ENCODE measurements at regions not wholly inside any gene's neighbourhood (a gene's known extent, or its start where the extent isn't known, plus 50 kb on each side); places are given as distances from the start of the nearest gene placed in this dataset.

GRCh38 chr4:24117975-24118374 is 228.1 kb upstream of the PPARGC1A start:
- DNase-seq (ENCODE audit: low read depth in 1 of 2, low spot score in 1 of 2): no peak

DNA sequence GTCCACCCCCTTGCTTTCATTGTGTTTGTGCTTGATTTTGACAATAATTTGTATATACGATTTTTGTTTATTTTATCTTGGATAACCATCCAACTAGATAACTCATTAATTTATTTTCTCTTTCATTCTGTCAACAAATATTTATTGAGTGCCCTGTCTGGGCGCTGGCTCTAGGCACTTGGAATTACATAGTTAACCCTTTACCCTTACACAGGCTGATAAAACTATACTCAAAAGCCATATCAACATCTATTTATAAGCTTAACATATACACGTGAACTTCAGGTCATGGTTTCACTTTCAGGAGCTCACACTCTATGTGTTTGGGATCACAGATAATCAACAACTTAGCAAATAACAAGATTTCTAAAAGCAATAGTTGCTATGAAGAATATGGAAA is 226.3 kb upstream of the PPARGC1A start:
- no peak for DNase-seq (ENCODE audit: low read depth in 1 of 2, low spot score in 1 of 2)

- no peak for DNase-seq (ENCODE audit: low read depth in 1 of 2, low spot score in 1 of 2)
Measured at GRCh38 chr4:24114919-24115500, 225.2 kb upstream of the PPARGC1A start.

DNA sequence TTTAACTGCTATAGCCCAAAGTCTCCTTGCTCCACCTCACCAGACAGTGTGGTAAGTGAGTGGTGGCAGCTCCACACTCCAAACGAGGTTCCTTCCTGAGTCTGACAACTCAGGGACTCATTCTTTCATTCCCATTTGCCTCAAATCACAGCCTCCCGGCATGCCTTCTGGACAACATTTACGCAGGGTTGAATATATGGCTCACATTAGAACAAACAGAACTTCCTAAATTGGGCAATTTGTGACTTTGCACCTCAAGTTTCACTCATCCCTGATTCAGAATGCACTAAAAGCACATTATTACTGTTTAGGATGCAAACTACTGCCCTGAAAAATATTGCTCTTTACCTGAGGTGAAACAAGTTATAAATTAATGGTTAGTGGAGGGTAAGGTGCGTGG is 224.6 kb upstream of the PPARGC1A start:
- DNase-seq (ENCODE audit: low read depth in 1 of 2, low spot score in 1 of 2): no peak

DNA sequence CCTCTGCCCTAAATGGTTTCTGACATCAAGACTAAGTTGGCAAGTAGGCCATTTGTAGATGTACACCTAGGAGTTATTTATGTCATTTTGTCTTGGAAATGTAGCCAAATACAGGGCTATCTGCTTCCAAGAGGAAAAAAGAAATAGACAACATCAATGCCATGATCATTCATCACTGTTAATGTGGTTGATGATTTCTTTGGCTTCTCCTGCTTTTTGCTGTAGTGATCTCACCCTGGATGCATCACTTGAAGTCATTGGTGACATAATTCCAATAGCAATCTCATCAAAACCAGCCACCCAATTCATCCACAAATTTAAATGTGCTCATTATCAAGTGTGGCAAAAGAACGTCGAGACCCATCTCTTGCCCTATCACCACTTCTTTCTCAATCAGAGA is 222.6 kb upstream of the PPARGC1A start:
- no peak for DNase-seq (ENCODE audit: low read depth in 1 of 2, low spot score in 1 of 2)

- DNase-seq (ENCODE audit: low read depth in 1 of 2, low spot score in 1 of 2): no peak
Measured at GRCh38 chr4:24108567-24108966, 218.7 kb upstream of the PPARGC1A start.

DNA sequence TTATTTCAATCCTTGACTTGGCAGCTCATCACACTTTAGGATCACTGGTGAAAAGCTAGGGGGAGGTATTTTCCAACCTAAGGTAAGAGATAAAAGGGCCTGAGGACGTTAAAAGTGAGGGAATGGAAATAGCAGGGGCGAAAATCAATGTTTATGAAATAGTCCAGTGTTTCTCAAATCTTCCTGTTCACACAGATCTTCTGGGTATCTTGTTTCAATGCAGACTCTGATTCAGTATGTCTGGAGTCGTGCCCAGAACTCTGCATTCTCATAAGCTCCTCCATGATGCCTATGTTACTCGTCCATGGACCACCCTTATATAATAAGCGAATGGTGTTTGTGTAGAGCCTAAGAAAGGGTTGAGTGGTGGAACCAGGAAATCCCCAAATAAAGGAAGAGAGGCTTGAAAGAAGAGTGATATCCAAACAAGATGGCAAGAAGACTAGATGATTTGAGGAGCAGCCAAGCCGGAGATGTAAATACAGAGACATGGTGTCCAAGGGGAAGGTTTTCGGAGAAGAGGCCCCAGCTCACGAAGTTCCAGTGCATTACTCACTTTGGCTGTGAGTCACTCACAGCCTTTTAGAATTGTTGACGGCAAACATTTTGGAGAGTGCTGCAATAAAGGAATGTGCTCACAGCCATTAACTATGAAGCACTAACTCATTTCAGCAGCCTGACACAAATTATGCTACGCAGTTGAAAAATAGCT is 215.6 kb upstream of the PPARGC1A start:
- no peak for DNase-seq (ENCODE audit: low read depth in 1 of 2, low spot score in 1 of 2)

DNA sequence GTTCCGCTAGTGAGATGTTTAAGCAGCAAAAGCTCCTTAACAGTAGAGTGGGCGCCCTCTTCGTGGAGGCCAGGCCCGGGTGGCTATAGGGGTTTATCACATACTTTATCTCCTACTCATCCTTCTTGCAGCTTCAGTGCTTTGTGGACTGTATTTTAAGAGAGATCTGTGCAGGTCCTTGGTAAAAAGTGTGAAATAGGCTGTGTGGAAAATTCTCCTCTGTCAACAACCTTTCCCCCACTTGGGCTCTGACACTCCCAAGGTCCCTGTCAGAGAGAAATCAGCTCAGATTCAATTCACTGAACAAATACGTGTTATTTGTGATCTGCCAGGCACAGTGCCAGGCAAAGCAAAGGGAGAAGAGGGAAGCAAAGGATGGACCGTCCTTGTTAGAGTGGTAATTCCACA is 214.3 kb upstream of the PPARGC1A start:
- DNase-seq (ENCODE audit: low read depth in 1 of 2, low spot score in 1 of 2): no peak

DNA sequence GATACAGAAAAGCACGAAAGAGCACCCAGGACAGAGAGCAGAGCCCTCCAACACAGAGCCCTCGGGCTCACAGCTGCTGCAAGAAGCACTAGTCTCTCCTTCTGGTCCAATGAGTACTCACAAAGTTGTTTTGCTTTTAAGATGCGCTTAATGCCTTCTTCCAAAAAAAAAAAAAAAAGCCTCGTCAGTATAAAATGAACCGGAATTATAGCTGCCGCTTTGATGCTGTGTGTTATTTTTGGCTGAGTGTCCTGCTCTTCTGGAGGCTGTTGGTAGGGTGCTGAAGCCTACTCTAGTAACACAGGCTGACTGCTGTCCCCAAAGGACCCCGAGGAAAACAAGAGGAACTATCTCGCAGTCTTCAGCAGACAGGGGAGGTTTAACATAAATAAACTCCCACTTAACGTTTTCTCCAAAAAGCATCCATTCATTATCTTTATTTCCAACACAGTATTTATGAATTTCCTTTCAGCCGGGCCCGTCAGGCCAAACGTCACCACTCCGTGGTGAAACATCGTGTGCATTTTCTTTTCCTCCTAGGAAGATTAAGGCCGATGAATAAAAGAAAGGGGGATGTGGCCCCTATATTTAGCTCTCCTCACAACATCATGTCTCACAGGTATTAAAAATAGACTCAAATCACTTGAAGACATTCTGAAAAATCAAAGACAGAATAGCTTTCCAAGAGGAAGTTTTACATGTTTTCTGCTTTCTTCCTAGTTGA is 213.7 kb upstream of the PPARGC1A start:
- DNase-seq (ENCODE audit: low read depth in 1 of 2, low spot score in 1 of 2): no peak

DNA sequence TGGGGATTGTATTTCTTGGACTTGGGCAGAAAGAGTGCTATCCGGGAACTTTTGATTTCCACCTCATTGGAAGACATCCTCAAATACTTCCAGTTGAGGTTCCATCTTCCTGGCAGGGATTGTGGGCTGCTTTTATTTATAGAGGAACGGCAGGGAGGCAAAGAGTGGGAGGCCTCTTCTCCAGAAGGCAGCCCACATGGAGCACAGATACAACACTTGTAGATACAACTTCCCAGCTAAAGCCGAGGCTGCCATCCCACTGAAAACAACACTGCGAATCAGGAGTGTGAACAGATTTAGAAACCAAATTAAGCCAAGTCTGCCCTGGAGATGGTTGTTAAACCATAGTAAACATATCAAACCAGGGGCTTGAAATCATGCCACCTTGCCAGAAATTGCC is 212.8 kb upstream of the PPARGC1A start:
- DNase-seq (ENCODE audit: low read depth in 1 of 2, low spot score in 1 of 2): no peak

- DNase-seq (ENCODE audit: low read depth in 1 of 2, low spot score in 1 of 2): no peak
Measured at GRCh38 chr4:24096603-24097002, 206.8 kb upstream of the PPARGC1A start.

DNA sequence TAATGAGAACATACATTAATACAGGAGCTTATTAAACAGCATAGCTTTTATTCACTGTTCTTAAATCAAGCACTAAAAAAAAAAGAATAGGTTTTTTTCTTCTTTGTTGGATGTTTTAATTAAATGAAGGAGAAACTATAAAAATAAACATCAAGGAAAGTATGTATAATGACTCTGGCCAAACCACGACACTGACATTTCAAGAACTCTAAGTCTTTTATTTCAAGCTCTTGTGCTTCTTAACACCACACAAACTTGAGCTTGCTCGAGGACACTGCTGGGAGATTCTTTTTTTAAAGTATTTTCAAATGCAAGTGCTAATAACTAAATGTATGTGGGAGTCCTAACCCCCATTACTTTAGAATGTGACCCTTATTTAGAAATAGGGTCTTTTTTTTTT is 204.9 kb upstream of the PPARGC1A start:
- DNase-seq (ENCODE audit: low read depth in 1 of 2, low spot score in 1 of 2): no peak

DNA sequence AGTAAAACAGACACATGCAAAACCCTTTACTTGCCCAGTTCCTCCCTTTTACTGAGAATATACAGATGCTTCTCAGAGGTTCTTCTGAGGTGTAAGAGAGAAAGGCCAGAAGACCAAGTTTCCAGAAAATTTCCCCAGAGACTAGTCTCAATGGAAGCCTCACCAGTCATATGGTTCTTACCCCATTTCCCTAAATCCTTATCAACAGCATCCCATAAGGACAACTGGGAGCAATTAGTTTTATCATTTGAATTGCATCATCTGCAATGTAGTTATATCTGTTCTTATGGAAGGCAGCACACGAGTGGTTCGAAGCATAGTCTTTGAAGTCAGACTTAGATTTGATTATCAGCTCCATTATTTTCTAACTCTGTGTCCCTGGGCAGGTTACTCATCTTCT is 203.6 kb upstream of the PPARGC1A start:
- no peak for DNase-seq (ENCODE audit: low read depth in 1 of 2, low spot score in 1 of 2)

DNA sequence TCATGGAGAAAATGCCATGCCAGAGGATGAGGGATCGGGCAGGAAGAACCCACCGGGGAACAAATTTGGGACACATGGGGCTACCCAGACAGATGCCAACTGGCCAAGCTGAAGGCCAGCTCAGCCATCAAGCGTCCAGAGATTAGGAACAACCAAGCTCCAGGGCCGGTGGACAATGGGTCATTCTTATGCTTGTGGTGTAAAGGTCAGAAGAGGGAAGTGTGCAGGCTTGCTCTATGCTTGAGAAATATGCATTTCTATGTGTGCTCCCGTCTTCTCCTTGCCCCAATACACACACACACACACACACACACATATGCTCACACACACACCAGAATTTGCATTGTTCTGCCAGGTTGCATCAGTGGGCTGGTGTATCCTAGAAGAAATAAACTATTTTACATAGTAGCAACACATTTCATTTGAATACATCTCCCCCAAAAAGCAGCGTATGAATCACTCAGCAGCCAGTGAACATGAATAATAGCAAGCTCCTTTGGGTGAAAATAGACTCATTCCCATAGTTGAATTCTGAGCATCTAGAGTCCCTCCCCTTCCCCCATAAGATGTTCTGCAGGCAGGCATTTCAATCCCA is 201.9 kb upstream of the PPARGC1A start:
- no peak for DNase-seq (ENCODE audit: low read depth in 1 of 2, low spot score in 1 of 2)

DNA sequence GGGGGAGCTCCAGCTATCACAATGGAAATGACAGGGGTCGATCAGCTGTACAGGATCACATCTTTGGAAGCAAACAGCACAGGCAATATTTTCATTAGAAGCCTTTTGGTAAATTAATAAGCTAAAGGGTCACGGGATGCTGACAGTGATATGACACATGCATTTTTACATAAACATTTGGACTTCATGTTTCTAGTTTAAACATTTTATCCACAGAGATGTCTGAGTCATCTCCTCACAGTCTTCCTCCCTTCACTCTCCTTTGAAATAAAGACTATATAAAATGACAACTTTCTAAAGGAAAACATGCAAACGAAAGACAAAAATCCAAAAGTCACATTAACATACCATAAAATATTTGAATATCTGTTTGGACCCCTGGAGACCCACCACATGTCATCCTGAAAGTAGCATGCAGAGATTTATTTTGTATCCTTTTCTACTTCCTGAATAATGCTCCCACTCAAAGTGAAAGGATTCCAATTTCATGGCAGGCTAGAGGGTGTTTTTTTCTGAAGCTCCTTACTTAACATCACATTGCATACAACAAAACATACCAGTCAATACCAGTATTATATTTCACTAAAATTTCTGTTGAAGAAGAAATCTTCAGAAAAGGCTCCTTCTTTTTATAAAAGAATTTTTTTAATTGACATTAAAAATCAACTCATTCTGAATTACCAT is 200.1 kb upstream of the PPARGC1A start:
- no peak for DNase-seq (ENCODE audit: low read depth in 1 of 2, low spot score in 1 of 2)

DNA sequence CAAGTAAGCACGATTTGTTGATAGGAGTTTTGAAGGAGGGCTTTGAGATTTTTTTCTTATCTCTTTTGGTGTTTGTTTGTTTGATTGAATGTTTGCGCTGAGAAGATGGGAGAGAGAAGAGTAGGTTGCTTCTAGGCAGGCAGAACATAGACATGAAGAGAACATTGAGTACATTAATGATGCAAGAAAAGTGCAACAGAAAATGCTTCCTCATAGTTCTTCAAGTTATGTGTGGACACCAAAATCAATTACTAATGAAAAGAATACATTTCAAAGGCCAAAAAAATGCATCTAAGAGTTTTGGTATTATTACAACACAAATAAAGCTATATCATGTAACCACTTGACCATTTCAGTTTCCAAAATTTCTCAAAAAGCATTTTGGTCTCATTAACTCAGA is 191.0 kb upstream of the PPARGC1A start:
- no peak for DNase-seq (ENCODE audit: low read depth in 1 of 2, low spot score in 1 of 2)

DNA sequence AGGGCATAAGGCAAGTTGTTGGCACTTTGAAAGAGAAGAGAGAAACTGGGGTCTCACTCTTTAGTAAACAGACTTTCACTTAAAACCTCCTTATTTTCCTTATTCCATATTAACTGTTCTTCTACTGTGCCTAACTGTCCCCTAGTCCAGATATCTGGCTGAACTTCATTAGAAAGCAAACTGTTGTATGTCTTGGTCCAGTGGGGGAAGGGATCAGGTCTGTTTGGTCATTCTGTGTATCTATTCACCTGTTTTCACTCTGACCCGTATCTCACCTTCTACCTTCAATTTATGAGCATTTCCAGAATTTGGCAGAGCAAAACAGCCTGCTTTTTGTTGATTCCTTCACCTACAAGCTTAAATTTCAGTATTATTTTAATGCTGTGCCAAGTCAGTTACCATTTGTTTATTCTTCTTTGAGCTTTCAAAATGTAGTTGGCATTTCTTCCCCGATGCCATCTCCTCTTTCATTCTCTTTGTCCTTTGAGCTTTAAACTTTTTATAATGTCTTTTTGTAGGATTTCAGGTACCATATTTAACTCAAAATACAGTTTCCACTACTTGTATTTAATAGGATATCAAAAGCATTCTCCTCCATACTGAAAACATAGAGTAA is 188.6 kb upstream of the PPARGC1A start:
- DNase-seq (ENCODE audit: low read depth in 1 of 2, low spot score in 1 of 2): no peak

DNA sequence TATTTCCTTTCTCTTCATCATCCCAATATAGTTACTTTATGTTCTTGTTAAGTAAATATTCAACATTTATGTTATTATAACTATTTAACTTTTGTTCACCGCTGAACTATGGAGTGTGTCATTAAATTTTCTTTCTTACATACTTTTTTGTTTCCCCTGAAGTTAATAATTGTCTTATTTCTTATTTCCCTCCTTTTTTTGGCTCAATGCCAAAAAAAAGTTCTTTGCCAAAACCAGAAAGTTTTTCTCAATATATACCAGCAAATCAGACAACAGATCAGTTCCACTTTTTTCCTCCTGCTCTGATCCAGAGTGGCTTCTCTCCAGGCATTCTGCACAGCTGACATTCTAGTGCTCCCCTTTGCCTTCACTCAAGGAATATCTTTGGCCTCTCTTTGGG is 187.0 kb upstream of the PPARGC1A start:
- DNase-seq (ENCODE audit: low read depth in 1 of 2, low spot score in 1 of 2): no peak

DNA sequence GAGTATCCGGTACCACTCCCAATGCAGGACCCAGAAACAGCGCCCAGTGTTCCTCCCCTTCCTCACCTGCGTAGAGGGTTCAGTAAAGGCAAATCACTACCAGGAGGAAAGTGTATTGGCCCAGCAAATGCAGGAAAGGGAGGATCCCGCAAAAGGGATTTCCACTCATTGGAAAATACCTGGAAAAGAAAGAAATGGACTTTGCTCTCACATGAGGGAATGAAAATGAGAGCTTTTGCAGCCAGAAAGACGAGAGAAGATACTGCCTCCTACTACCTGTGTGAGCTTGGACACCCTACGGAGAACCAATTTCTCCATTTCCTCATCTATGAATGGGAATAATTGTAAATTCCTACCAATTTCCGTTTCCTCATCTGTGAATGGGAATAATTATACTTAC is 184.1 kb upstream of the PPARGC1A start:
- no peak for DNase-seq (ENCODE audit: low read depth in 1 of 2, low spot score in 1 of 2)

- DNase-seq (ENCODE audit: low read depth in 1 of 2, low spot score in 1 of 2): no peak
Measured at GRCh38 chr4:24071612-24072372, 181.9 kb upstream of the PPARGC1A start.
